Left cardiac atrium (tissue), 4 donors: ENCODE measurements at regions not wholly inside any gene's neighbourhood (a gene's known extent, or its start where the extent isn't known, plus 50 kb on each side); places are given as distances from the start of the nearest gene placed in this dataset.
"Not testable (repeated sequence)": the region's sequence is repeated elsewhere in the genome, so short reads cannot be mapped to it uniquely, and the experiment has no call there.

Source experiments
- ATAC-seq, 2 donors: fragments of 200-7000 bp; cut with Tn5 transposase; one replicate each; pipeline ENCODE4 v1.9.1; 2020; ENCODE audit warnings: mild to moderate bottlenecking in 2 of 2, moderate library complexity in 2 of 2
- DNase-seq: peaks from one replicate; pipeline ENCODE4 v3.0.0-alpha.2; 2020
- intact Hi-C, 2 donors: fragments of 100-400 bp; cut with DNase I; formaldehyde crosslinking; loops; one replicate each; pipeline versions ENCODE4 v1.14.1 to v1.15.1; 2022 to 2023
- donor health status: DM: no; HTN: yes; CAD: no.
- donor health status: DM: no; HTN: yes; CAD: no; lungs with severe emphysema.
- donor health status: DM: yes; HTN: yes; CAD: no.
- donor health status: Dilated cardiomyopathy.

DNA sequence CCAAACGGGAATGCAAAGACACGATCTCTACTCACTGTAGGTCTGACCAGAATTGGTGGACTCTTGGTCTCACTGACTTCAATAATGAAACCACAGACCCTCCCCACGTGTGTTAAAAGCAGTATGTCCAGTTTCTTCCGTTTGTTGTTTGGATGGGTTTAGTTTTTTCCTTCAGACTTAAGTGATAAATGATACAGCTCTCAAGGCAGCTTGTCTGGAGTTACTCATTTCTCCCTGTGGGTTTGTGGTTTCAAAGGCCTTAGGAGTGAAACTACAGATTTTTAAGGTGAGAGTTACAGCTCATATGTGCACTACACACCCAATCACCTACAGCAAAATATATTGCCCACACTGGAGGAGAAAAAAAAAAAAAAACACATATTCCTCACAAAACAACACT lies 86.7 kb upstream of the STMND1 start:
- no peak for ATAC-seq

DNA sequence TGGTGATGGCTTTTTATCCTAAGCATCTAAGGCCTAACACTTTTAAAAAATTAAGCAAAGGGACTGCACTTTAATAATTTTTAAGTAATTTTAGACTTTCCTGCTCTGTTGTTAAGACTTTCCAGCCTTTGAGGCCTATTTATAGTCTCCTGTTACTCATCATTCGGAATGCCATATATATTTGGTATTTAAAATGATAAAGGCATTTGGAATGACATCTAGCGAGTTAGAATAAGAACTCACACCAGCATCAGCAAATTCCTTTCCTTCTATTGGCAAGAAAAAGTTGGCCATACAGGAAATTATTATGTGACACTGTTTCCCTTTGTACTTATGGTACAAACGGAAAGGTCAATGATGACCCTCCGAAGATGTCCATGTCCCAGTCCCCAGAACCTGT lies 88.1 kb upstream of the STMND1 start:
- ATAC-seq (no peak), DNase-seq (no peak)
- intact Hi-C loops, result no loop called here

More for the DNA sequence above, 86.7 kb upstream of the STMND1 start:
- DNase-seq, result no peak
- intact Hi-C loops, result no loop called here

DNA sequence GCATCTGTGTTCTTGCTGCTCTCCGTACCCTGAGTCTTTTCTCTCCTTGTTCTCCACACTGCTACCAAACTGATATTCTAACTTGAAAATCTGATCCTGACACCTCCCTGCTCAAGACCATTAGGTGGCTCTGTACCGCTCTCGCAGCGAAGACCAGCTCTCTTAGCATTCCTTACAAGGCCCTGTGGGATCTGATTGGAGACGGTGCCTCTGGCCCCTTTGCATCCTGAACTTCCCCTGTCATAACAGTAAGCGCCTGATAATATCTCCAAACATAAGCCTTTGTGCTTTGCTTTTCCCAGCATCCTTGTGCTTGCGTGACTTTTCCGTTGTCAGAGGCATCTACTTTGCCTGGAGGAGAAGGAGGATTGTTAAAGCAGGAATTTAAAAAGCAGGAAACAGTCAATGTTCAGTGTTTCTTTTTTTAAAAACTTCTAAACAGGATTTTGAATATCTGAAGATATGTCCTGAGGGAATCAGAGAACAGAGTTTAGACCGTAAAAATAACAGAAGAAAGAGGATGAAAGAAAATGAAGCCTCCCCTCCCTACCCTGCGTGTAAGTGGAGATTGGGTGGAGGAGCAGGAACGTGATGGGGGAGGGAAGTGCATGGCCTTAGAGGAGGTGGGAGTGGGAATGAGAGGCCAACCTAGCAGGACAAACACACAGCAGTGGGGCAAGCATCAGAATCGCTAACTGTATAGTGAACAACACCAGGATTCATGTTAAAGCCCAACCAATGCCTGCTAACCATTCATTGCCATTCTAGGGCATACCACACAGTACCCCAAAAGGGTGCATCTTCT lies 89.2 kb upstream of the STMND1 start:
- peak; percentile 72 to 80 for ATAC-seq
- DNase-seq, result peak; percentile 39
- intact Hi-C loops, result no loop called here

DNA sequence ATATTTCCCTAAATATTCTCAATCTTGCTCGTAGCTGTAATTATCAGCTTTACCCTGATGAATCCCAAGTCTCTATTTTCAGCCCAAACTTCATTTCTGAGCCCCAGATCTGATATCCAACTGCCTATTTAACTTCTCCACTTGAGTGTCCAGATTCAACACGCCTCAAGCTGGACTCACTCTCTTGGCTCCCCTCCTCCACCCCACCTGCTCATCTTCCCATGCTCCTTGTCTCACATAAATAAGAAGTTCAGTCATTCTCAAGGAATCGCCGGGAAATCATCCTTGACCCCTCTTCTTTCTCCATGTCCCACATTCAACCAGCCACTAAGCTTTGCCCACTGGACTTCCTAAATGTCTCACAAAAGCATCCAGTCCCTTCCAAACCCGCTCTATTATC lies 89.9 kb upstream of the STMND1 start:
- DNase-seq, result no peak
- no peak for ATAC-seq
- intact Hi-C loops, result no loop called here

DNA sequence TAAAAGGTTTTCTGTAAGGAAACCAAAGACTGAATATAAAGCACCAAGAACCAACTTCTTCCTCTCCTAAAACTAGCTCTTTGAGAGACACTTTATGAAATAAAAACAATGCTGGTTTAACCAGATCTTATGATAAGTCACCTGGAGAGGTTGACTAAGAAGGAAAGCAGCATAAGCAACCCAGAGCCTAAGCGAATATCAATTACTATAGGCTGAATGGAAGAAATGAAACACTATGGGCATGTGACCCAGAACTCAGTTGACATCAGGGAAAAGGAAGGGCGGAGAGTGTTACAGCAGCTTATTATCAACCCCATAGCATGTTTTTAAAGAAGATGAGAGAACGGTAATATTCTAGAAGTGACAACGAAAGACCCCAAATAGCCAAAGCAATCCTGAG lies 94.1 kb upstream of the STMND1 start:
- DNase-seq (no peak), ATAC-seq (no peak)
- intact Hi-C loops, result no loop called here

DNA sequence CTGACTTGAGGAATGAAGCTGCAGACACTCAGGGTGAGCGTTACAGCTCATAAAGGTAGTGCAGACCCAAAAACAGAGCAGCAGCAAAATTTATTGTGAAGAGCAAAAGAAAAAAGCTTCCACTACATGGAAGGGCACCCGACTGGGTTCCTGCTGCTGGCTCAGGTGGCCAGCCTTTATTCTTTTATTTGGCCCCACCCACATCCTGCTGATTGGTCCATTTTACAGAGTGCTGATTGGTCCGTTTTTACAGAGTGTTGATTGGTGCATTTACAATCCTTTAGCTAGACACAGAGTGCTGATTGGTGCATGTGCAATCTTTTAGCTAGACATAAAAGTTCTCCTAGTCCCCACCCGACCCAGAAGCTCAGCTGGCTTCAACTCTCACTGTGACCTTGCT lies 95.3 kb upstream of the STMND1 start:
- ATAC-seq (no peak), DNase-seq (no peak)
- intact Hi-C loops, result no loop called here

DNA sequence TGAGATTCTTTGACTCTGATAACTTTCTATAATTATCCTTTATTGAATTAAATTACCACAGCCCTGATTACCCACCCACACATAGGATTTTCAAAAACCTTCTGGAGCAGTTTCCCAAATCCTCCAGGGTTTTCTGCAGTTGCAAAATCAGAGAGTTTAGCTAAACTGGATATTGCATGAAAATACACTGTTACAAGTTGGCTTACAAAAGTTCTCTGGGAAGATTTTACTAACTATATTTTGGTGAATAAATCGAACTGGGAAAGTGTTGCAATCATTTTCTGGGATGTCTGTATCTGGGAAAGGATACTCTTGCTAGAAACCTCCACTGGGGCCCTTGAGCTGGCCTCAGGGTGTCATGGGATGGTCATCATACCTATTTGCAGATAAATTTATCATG lies 97.6 kb upstream of the STMND1 start:
- ATAC-seq (peak in 1 of 2 donors; percentile 41), DNase-seq (no peak)
- intact Hi-C loops, result loop anchor here in 1 of 2 donors (2.0 kb wide), 1 partner anchor 63 kb away; no protein-coding TSS in a partner anchor

DNA sequence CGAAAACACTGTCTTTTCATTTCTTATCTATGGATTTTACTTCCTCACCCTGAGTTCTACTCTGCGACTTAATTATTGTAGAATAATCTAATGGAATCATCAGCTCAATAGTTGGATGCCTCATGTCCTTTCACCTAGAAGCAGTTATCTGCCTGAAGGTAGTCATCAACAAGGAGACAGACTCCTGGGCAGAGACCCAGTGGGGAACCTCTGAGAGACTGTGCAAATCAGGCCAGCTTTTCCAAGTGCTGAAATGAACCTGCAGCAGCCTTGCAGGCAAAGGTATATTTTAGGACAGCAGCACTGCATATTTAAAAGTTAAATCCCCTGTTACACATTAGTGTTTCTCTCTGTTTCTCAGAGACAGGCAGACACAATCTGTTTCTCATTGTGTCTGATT lies 99.7 kb upstream of the STMND1 start:
- intact Hi-C loops, result no loop called here
- DNase-seq (no peak), ATAC-seq (no peak)

DNA sequence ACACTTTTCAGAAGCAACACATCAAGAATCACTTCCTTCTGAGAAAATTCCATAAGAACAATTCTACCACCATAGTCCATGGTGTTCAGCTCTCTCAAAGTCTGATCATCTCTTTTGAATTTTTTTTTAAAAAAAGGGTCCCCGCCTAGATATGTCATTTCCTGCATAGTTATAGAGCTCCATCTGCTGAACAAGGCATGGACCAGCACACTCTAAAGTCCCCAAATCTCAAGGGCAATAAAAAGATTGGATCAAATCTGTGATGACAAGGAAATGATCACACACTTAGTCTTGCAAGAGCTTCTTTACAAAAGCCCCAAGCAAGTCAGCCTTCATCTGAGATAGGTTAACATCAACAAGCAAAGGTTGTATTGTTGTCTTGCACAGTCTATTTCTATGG lies 100.7 kb upstream of the STMND1 start:
- intact Hi-C loops, result no loop called here
- ATAC-seq, result no peak
- DNase-seq, result no peak

DNA sequence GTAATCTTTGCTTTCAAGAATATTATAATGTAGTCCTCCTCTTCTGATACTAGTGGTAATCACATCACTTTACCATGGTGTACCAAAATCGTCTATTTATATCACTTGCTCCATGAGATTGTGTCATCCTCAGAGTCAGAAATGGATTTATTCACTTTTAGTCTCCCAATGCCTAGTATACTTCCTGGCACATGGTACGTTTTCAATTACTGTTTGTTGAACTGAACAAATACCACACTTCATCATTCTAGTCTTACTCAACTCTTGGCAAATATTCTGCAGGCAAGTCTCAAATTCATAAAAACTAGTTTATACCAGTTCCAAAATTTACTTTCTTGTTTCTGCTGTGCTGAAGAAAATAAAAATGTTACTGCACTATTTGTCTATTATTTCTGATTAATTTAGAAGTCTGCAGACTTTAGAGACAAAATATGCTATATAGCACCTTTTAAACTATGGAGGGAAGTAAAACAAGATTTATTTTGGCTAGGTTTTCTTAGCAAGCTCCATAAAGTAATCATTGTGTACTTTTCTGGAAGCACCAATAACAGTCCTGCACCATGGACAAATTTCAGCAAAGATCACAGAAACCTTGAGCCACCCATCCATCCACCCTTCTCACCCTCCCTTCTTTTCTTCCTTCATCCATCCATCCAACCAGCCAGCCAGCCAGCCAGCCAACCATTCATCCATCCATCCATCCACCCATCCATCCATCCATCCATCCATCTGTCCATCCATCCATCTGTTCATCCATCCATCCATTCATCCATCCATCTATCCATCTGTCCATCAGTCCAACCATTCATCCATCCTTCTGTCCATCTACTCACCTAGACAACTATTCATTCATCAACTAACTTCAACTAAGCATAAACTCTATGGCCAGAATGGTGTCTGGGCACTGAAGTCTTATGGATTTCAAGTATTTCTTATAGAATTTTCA lies 102.1 kb upstream of the STMND1 start:
- ATAC-seq (peak; percentile 29 to 61), DNase-seq (no peak)
- intact Hi-C loops, result no loop called here

DNA sequence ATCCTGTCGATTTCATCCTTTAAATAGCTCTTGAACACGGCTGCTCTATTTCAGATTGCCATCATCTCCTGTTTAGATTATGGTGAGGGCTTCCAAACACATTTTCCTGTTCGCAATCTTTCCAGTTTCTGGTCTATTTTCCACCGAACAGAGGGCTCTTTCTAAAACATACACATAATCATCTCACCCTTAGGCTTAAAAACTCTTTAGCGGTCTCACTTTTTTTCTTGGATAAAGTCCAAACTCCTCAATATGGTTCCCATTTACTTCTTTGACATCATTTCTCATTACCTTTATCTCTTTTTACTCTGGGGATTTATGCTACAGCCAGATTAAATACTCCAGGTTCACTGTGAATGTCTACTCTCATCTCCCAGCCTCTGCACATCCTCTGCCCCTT lies 103.4 kb upstream of the STMND1 start:
- ATAC-seq, result no peak
- intact Hi-C loops, result no loop called here
- no peak for DNase-seq

DNA sequence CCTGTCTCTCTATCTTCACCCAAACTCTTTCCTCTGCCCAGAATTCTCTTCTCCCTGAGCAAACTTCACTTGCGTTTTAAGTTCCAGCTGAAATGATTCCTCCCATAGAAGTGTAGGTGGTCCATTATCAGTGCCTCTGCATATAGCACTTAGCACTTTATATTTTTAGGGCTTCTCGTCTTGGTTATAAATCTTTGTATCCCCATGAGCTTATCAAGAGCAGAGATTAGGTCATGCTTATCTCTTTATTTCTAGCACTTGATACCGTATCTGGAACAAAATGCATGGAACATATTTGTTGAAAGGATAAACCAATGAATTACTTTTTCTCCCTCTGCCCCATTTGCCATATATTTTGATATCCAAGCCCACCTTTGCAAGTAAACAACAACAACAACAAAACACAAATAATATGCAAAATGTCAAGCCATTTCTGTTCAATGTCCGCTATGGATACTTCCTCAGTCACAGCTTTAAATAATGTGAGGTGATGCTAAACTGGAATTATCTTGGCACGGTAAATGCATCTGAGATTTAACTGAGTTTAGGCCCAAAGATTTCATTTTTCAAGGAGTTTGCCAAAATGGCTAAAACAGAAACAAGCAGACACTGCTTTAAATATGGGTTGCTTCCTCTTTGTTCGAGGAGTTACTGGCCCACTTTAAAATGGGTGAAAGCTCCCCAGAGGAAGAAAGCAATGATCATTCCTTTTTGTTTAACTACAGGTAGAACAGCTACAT lies 106.2 kb upstream of the STMND1 start:
- intact Hi-C loops, result no loop called here
- no peak for ATAC-seq
- DNase-seq, result no peak

DNA sequence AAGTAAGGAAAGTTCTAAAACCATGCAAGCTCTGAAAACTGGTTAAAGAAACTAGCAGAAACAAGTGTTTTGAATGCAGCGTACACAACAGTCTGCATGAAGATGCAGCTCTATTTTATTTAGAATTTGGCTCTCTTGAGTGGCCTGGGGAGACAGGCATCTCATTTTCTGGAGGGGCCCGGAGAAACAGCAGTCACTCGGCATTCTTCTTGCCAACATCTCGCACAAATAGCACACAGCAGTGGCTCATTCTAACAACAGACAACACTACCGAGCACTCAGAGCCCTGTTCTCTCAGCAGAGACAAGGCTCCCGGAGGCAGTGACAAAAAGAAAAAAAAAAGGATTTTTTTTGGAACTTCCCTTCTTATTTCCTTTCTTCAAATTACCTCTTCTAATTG lies 108.5 kb upstream of the STMND1 start:
- DNase-seq (no peak), ATAC-seq (no peak)
- intact Hi-C loops, result no loop called here

DNA sequence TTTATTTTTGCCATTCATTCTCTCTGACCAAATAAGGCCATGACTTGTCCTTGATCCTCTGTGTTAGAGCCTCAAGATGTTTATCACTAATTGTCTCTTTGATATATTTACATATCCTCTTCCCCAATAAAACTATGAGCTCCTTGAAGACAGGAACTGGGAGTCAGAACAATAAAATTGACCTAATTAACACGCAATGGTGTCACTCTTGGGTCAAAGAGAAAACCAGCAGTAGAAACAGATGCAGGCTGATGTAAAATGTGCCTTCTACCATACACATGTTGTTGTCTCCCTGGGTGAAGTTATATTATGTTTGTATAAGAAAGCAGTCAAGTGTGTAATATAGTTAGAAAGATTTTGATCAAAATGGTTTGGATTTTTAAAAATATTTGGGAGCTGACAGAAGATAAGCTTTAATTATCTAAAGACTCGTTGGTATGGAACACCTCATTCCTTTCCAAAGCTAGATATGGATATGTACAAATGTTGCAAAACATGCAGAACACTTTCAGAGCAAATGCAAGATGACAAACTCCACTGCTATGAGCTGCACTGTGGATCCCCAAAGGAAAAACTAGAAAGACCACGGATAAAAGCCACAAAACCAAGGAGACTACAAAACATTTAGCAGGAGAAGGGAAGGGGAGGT lies 109.7 kb upstream of the STMND1 start:
- no peak for DNase-seq
- ATAC-seq, result no peak
- intact Hi-C loops, result no loop called here

DNA sequence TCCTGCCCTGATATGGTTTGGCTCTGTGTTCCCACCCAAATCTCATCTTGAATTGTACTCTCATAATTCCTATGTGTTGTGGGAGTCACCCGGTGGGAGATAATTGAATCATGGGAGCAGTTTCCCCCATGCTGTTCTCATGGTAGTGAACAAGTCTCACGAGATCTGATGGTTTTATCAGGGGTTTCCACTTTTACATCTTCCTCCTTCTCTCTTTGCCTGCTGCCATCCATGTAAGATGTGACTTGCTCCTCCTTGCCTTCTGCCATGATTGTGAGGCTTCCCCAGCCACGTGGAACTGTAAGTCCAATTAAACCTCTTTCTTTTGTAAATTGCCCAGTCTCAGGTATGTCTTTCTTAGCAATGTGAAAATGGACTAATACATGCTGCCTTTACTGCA lies 111.9 kb upstream of the STMND1 start:
- intact Hi-C loops, ATAC-seq, DNase-seq: not testable (repeated sequence)

DNA sequence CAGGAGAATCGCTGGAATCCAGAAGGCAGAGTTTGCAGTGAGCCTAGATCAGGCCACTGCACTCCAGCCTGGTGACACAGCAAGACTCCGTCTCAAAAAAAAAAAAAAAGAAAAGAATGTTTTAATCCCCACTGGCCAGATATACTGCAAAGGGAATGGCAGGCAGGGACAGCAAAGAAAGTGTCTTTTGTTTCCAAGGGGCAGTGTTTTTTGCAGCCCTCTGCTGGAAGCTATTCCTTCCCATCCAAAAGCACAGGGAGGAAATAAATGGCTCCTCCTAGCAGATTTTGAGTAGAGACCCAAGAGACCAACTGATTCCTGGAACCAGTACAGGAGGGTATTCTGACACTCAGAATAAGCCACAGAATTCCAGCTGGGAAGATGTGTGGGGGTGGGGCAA lies 112.5 kb upstream of the STMND1 start:
- DNase-seq (no peak), ATAC-seq (no peak)
- intact Hi-C loops, result no loop called here

DNA sequence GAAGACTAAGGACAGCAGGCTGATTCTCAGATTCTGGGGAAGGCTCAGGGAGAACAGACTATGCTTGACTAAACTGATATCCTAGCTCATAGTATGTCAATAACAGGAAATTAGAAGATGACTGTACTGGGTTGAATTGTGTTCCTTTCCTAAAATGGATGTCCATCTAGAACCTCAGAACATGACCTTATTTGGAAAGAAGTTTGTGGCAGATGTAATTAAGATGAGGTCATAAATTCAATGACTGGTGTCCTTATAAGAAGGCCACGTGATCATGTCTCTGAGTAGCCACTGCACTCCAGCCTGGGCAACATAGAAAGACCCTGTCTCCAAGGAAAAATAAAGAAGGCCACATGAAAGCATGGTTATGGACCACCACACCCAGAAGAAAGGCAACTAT lies 113.9 kb upstream of the STMND1 start:
- no peak for ATAC-seq
- DNase-seq, result no peak
- intact Hi-C loops, result no loop called here

DNA sequence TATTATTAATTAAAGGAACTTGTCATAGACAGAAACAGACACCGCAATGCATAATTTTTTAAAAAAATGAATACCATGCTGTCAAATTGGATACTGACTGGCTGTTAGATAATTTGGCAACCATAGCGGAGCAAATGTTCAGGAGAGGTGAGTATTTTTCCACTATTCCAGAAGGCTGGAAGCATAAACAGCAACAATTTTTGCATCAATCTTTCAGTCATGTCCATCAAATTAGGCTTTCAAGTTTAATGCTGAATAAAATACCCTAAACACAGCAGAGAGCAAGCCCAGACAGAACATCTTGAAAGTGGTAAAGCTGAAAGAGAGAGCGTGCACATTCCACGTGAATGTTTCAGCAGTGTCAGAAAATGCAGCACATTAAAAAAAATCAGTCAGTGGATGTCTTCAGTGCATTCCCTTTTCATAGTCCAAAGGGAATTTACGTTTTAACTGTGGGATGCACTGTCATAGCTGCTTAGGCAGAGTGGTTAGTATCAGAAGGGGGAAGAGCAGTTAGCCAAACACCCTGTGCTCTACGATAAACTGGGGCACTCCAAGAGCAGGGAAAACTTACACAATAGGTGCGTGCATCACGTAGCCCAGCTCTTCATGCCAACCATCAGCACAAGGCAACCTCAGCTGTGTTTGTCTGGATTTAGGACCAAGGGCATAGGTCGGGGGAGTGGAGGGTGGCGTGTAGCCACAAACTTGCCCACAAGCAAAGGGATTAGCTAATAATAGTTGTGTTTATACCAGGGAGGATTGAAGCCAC lies 116.2 kb upstream of the STMND1 start:
- peak; percentile 36 for DNase-seq
- peak; percentile 83 to 87 for ATAC-seq
- intact Hi-C loops, result no loop called here
